HG03039 (cell line): ENCODE measurements at regions not wholly inside any gene's neighbourhood (a gene's known extent, or its start where the extent isn't known, plus 50 kb on each side); places are given as distances from the start of the nearest gene placed in this dataset.

Source experiments
- ATAC-seq: cut with Tn5 transposase; IDR thresholded peaks from one replicate; pipeline ENCODE4 v1.9.1; 2021; ENCODE audit warnings: mild to moderate bottlenecking, moderate library complexity; ENCODE audit not compliant: unreplicated experiment

GRCh38 chr18:44181951-44182747, 498.5 kb upstream of the SETBP1 start:
- ATAC-seq, result no peak

- no peak for ATAC-seq
Measured at GRCh38 chr18:44186001-44186400, 494.7 kb upstream of the SETBP1 start.

GRCh38 chr18:44187090-44187489, 493.6 kb upstream of the SETBP1 start:
- no peak for ATAC-seq

- ATAC-seq, result no peak
Measured at GRCh38 chr18:44195394-44196140, 485.1 kb upstream of the SETBP1 start.

- no peak for ATAC-seq
Measured at GRCh38 chr18:44197832-44198611, 482.7 kb upstream of the SETBP1 start.

GRCh38 chr18:44198612-44199284, 481.9 kb upstream of the SETBP1 start:
- no peak for ATAC-seq

GRCh38 chr18:44213293-44213692, 467.4 kb upstream of the SETBP1 start:
- ATAC-seq, result no peak

GRCh38 chr18:44214396-44214795, 466.3 kb upstream of the SETBP1 start:
- no peak for ATAC-seq

- no peak for ATAC-seq
Measured at GRCh38 chr18:44216169-44216568, 464.5 kb upstream of the SETBP1 start.

- ATAC-seq, result no peak
Measured at GRCh38 chr18:44227501-44227900, 453.2 kb upstream of the SETBP1 start.

- no peak for ATAC-seq
Measured at GRCh38 chr18:44229693-44230108, 451.0 kb upstream of the SETBP1 start.

- no peak for ATAC-seq
Measured at GRCh38 chr18:44231936-44232335, 448.8 kb upstream of the SETBP1 start.

GRCh38 chr18:44232500-44232899, 448.2 kb upstream of the SETBP1 start:
- ATAC-seq, result no peak

GRCh38 chr18:44238454-44238853, 442.2 kb upstream of the SETBP1 start:
- no peak for ATAC-seq

GRCh38 chr18:44238911-44239310, 441.8 kb upstream of the SETBP1 start:
- ATAC-seq, result no peak

GRCh38 chr18:44241020-44241419, 439.7 kb upstream of the SETBP1 start:
- ATAC-seq, result no peak

GRCh38 chr18:44245019-44245418, 435.7 kb upstream of the SETBP1 start:
- ATAC-seq, result no peak

GRCh38 chr18:44246001-44246400, 434.7 kb upstream of the SETBP1 start:
- no peak for ATAC-seq

GRCh38 chr18:44258086-44258485, 422.6 kb upstream of the SETBP1 start:
- ATAC-seq, result no peak

- ATAC-seq, result no peak
Measured at GRCh38 chr18:44258576-44258975, 422.1 kb upstream of the SETBP1 start.

- no peak for ATAC-seq
Measured at GRCh38 chr18:44259610-44260009, 421.1 kb upstream of the SETBP1 start.
